Pons (tissue), 1 donor: ENCODE measurements at regions not wholly inside any gene's neighbourhood (a gene's known extent, or its start where the extent isn't known, plus 50 kb on each side); places are given as distances from the start of the nearest gene placed in this dataset.

Source experiments
- DNase-seq: peaks from one replicate; pipeline ENCODE4 v3.0.0-alpha.2; 2016; ENCODE audit warnings: low spot score

- DNase-seq = no peak
Measured at GRCh38 chr5:63323926-63324325, 638.3 kb downstream of the HTR1A start.

GRCh38 chr5:63314551-63314950 lies 647.7 kb downstream of the HTR1A start:
- no peak for DNase-seq

- no peak for DNase-seq
Measured at GRCh38 chr5:63310644-63311043, 651.6 kb downstream of the HTR1A start.

- no peak for DNase-seq
Measured at GRCh38 chr5:63306909-63307308, 655.3 kb downstream of the HTR1A start.

- DNase-seq = no peak
Measured at GRCh38 chr5:63293317-63293716, 668.9 kb downstream of the HTR1A start.

GRCh38 chr5:63286724-63287123 lies 675.5 kb downstream of the HTR1A start:
- no peak for DNase-seq

- DNase-seq = no peak
Measured at GRCh38 chr5:63263411-63263810, 684.8 kb downstream of the LRRC70 start.

- DNase-seq = no peak
Measured at GRCh38 chr5:63262185-63262981, 683.8 kb downstream of the LRRC70 start.

- no peak for DNase-seq
Measured at GRCh38 chr5:63261695-63262094, 683.1 kb downstream of the LRRC70 start.

GRCh38 chr5:63255594-63255993 lies 677.0 kb downstream of the LRRC70 start:
- no peak for DNase-seq

- DNase-seq = no peak
Measured at GRCh38 chr5:63250939-63251338, 672.3 kb downstream of the LRRC70 start.

- no peak for DNase-seq
Measured at GRCh38 chr5:63249960-63250359, 671.3 kb downstream of the LRRC70 start.

GRCh38 chr5:63247651-63248050 lies 669.0 kb downstream of the LRRC70 start:
- DNase-seq = no peak

- DNase-seq = no peak
Measured at GRCh38 chr5:63245271-63245670, 666.7 kb downstream of the LRRC70 start.

- no peak for DNase-seq
Measured at GRCh38 chr5:63240063-63240755, 661.6 kb downstream of the LRRC70 start.

GRCh38 chr5:63233911-63234310 lies 655.3 kb downstream of the LRRC70 start:
- no peak for DNase-seq

- no peak for DNase-seq
Measured at GRCh38 chr5:63233361-63233760, 654.7 kb downstream of the LRRC70 start.

GRCh38 chr5:63230754-63231153 lies 652.1 kb downstream of the LRRC70 start:
- no peak for DNase-seq

GRCh38 chr5:63228154-63228553 lies 649.5 kb downstream of the LRRC70 start:
- no peak for DNase-seq

- DNase-seq = no peak
Measured at GRCh38 chr5:63220244-63220643, 641.6 kb downstream of the LRRC70 start.

GRCh38 chr5:63217422-63217821 lies 638.8 kb downstream of the LRRC70 start:
- no peak for DNase-seq

GRCh38 chr5:63213256-63213655 lies 634.6 kb downstream of the LRRC70 start:
- no peak for DNase-seq

GRCh38 chr5:63211448-63212132 lies 633.0 kb downstream of the LRRC70 start:
- DNase-seq = peak; percentile 45
